GM12878 (cell line): ENCODE measurements at regions not wholly inside any gene's neighbourhood (a gene's known extent, or its start where the extent isn't known, plus 50 kb on each side); places are given as distances from the start of the nearest gene placed in this dataset.

Experiments used
- ATAC-seq: fragments of 200-7000 bp; cut with Tn5 transposase; 3 replicates; pipeline ENCODE4 v1.9.1; 2020; ENCODE audit warnings: mild to moderate bottlenecking, moderate library complexity
- BruUV-seq: library from RNA; stranded (reverse); fragments of 400-500 nt; replicated peaks from 2 replicates; lab custom pipeline; 2021; lab: Mats Ljungman, UMichigan
- CTCF ChIA-PET: fragments of 300-600 bp; sonication (Branson Sonifier 250); formaldehyde crosslinking; extraction: SDS; loops from one replicate; lab custom pipeline; 2021; ENCODE audit warnings: inconsistent platforms; lab: Yijun Ruan, JAX
- POLR2A ChIA-PET: fragments of 350-600 bp; formaldehyde crosslinking; extraction: SDS; loops from one replicate; lab custom pipeline; 2021; ENCODE audit warnings: inconsistent platforms; lab: Charles Lee
- RAD21 ChIA-PET: fragments of 300-600 bp; sonication (Branson Sonifier 250); formaldehyde crosslinking; loops from one replicate; lab custom pipeline; 2023; ENCODE audit warnings: antibody characterized with exemption; ENCODE audit not compliant: unreplicated experiment; lab: Charles Lee
- SMC1A ChIA-PET: fragments of 300-600 bp; sonication (Branson Sonifier 250); formaldehyde crosslinking; loops from one replicate; lab custom pipeline; 2023; ENCODE audit not compliant: unreplicated experiment, uncharacterized antibody; lab: Charles Lee
- DNase-seq: peaks from one replicate; pipeline ENCODE4 v3.0.0-alpha.2; 2011; ENCODE audit warnings: low read depth, low spot score
- FAIRE-seq: peaks from 3 replicates; lab custom pipeline; 2011; peaks lifted over from hg19 to GRCh38; lab: Jason Lieb, UNC
- H2AFZ ChIP-seq: 2 replicates; pipeline ENCODE4 v1.6.0; 2011; ENCODE audit warnings: low read depth, low read length, control low read depth; ENCODE audit not compliant: control insufficient read depth
- H3K27ac ChIP-seq: 2 replicates; pipeline ENCODE4 v1.5.1; 2011; ENCODE audit warnings: control low read depth; ENCODE audit not compliant: control insufficient read depth, insufficient read depth
- H3K27me3 ChIP-seq, 2 experiments: replicated peaks in 1 of 2; 2 replicates each; pipeline versions ENCODE4 v1.6.0 to v1.6.1; 2011; ENCODE audit warnings: low read length in 1 of 2; ENCODE audit not compliant: control insufficient read depth in 2 of 2, insufficient read depth in 2 of 2
- H3K36me3 ChIP-seq, 2 experiments: 2 replicates each; pipeline ENCODE4 v1.5.1; 2011; ENCODE audit warnings: low read length in 1 of 2; ENCODE audit not compliant: control insufficient read depth in 2 of 2, insufficient read depth in 2 of 2
- H3K4me1 ChIP-seq: 2 replicates; pipeline ENCODE4 v1.6.1; 2011; ENCODE audit warnings: mild to moderate bottlenecking, low read length, moderate library complexity, mixed read lengths; ENCODE audit not compliant: control insufficient read depth, insufficient read depth
- H3K4me2 ChIP-seq: 2 replicates; pipeline ENCODE4 v1.6.0; 2011; ENCODE audit warnings: control low read depth; ENCODE audit not compliant: control insufficient read depth, insufficient read depth
- H3K4me3 ChIP-seq: fragments of 200-600 bp; sonication (generic); 2 replicates; pipeline ENCODE4 v1.5.1; 2016
- H3K79me2 ChIP-seq: 2 replicates; pipeline ENCODE4 v1.6.0; 2011; ENCODE audit warnings: low read length; ENCODE audit not compliant: control insufficient read depth, insufficient read depth
- H3K9ac ChIP-seq: 2 replicates; pipeline ENCODE4 v1.8.0; 2011; ENCODE audit warnings: low read length, control low read depth, mixed read lengths; ENCODE audit not compliant: control insufficient read depth, insufficient read depth
- H3K9me3 ChIP-seq: replicated peaks from 3 replicates; pipeline ENCODE4 v1.5.1; 2011; ENCODE audit warnings: mild to moderate bottlenecking, low read length; ENCODE audit not compliant: control insufficient read depth, insufficient read depth
- H4K20me1 ChIP-seq: 2 replicates; pipeline ENCODE4 v1.6.0; 2011; ENCODE audit not compliant: control insufficient read depth, insufficient read depth
- REST ChIP-seq: IDR thresholded peaks from 2 replicates; pipeline ENCODE4 v1.6.1; 2012; ENCODE audit warnings: mild to moderate bottlenecking, low read depth, low read length
- SREBF2 ChIP-seq: IDR thresholded peaks from 2 replicates; pipeline ENCODE4 v1.6.1; 2012; ENCODE audit warnings: mild to moderate bottlenecking, low read length
- WRNIP1 ChIP-seq: IDR thresholded peaks from 2 replicates; pipeline ENCODE4 v1.6.1; 2011; ENCODE audit warnings: low read depth, low read length, improper control_type of control experiment, borderline replicate concordance
- ZNF687 ChIP-seq: fragments of 450-650 bp; IDR thresholded peaks from 2 replicates; pipeline ENCODE4 v1.6.1; 2017; ENCODE audit warnings: mild to moderate bottlenecking, moderate library complexity
- WGBS: methylation state at CpG from one replicate; pipeline ENCODE4 v1.1.6; 2016; ENCODE audit warnings: low lambda C conversion rate; ENCODE audit not compliant: insufficient replicate concordance, insufficient coverage; ENCODE audit errors: missing lambda C conversion rate; 5-methylcytosine and 5-hydroxymethylcytosine counted together
- in situ Hi-C: fragments of 300-500 bp; cut with MboI; formaldehyde crosslinking; loops from 9 replicates; pipeline ENCODE4 v1.14.3; 2018; ENCODE audit warnings: mixed read lengths
- intact Hi-C: fragments of 100-400 bp; cut with micrococcal nuclease; formaldehyde crosslinking; loops from one replicate; pipeline ENCODE4 v1.14.2; 2022; ENCODE audit not compliant: unreplicated experiment

GRCh38 chr4:123555807-123556273 lies 159.2 kb downstream of the SPRY1 start:
- POLR2A ChIA-PET, result no interaction called here
- no peak for TF ChIP-seq SREBF2
- no peak for TF ChIP-seq WRNIP1
- no peak for TF ChIP-seq ZNF687
- TF ChIP-seq REST, result no peak
- no peaks in the 10 kb centered on the region for H4K20me1 ChIP-seq
- no peaks in the 10 kb centered on the region for H3K4me1 ChIP-seq
- H3K27ac ChIP-seq, result no peak overlapping the region
- ATAC-seq (no peak), DNase-seq (no peak), FAIRE-seq (no peak)
- WGBS, result 18% methylated on average over 6 of the region's 6 CpGs
- H3K4me3 ChIP-seq, result no peak overlapping the region
- SMC1A ChIA-PET, result interaction anchor here (1.2 kb wide), 1 partner anchor 8 kb away, joined by 3 read pairs; no protein-coding TSS in a partner anchor
- H3K27me3 ChIP-seq, result no peaks in the 10 kb centered on the region
- CTCF ChIA-PET, result interaction anchor here (1.5 kb wide), 1 partner anchor 9 kb away, joined by 6 read pairs; no protein-coding TSS in a partner anchor
- H3K36me3 ChIP-seq, result no peaks in the 10 kb centered on the region
- in situ Hi-C loops, result no loop called here
- no TSS peak for BruUV-seq
- RAD21 ChIA-PET, result no interaction called here
- intact Hi-C loops, result no loop called here
- no peaks in the 10 kb centered on the region for H3K9me3 ChIP-seq
- no peaks in the 10 kb centered on the region for H3K79me2 ChIP-seq
- no peak overlapping the region for H2AFZ ChIP-seq
- no peak overlapping the region for H3K9ac ChIP-seq
- no peak overlapping the region for H3K4me2 ChIP-seq
